GM03348 (cell line): ENCODE measurements at regions not wholly inside any gene's neighbourhood (a gene's known extent, or its start where the extent isn't known, plus 50 kb on each side); places are given as distances from the start of the nearest gene placed in this dataset.
A peak's percentile ranks its signal among the peaks of the same experiment; 100 is the strongest.
"Not testable (repeated sequence)": the region's sequence is repeated elsewhere in the genome, so short reads cannot be mapped to it uniquely, and the experiment has no call there.

Experiments
- DNase-seq: peaks from one replicate; pipeline ENCODE4 v3.0.0; 2012; ENCODE audit warnings: low spot score

DNA sequence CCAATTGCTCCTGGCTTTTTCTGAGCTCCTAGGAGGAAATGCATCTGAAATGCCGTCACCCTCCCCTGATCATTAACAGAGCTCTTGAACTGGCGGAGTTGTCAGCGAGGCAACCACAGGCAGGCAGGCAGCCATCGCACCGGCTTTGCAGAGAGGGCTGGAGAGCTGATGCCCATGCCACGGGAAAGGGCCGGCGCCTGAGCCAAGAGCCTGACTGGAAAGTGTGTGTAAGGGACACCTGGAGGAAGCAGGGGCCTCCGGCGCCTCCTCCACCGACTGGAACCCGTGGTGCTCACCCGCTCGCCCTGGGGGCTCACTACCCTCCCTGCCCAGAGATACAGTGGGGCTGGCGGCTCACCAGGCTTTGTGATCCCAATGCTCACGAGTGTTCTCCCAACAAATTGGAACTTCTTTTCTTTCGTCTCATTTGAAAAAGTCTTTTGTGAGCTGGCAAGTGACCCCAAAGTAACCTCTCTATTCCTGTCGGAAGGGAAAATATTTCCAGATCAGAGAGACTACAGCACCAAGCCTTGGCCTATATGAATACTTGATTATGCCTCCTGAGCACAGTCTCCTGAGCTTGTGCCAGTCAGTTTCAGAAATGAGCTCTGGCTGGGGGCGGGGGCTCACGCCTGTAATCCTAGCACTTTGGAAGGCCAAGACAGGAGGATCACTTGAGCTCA, 97.7 kb upstream of the SLC25A33 start:
- DNase-seq, result peak; percentile 63

DNA sequence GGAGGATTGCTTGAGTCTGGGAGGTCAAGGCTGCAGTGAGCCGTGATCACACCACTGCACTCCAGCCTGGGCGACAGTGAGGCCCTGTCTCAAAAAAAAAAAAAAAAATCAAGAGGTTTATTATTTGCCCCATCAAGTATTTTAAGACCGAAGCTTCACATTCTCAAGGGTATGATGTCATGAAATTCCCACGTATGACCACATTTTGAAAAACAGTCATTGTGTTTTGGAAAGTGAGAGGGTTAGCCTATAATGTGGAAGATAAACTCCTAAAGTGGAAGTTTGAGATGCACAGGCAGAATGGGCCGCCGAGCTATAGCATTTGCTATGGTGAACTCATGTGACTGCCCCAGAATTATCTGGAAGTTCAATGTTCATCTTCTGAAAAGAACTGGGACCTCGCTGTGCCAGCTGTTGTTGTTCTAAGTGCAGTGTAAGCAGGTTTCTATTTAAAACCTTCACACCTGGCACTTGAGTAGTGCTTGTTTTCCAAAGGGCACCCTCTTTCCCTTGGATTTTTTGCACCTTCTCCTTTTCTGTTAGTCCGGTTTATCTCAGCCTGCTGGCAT, 96.9 kb upstream of the SLC25A33 start:
- no peak for DNase-seq

DNA sequence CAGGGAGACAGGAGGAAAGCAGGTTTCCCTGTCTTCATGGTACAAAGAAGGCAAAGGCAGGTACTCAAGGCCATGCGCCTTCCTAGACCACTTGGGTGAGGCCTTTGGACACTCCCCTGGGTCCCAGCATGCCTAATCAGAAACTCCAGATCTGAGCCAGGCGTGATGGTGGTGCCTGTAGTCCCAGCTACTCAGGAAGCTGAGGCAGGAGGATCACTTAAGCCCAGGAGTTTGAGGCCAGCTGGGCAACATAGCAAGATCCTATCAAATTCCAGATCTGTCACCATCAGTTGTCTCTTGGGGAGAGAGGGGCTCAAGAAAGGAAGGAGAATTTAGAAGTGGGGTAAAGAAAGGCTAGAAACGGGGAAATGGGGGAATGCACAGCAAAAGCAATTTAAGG, 96.3 kb upstream of the SLC25A33 start:
- DNase-seq, result no peak

DNA sequence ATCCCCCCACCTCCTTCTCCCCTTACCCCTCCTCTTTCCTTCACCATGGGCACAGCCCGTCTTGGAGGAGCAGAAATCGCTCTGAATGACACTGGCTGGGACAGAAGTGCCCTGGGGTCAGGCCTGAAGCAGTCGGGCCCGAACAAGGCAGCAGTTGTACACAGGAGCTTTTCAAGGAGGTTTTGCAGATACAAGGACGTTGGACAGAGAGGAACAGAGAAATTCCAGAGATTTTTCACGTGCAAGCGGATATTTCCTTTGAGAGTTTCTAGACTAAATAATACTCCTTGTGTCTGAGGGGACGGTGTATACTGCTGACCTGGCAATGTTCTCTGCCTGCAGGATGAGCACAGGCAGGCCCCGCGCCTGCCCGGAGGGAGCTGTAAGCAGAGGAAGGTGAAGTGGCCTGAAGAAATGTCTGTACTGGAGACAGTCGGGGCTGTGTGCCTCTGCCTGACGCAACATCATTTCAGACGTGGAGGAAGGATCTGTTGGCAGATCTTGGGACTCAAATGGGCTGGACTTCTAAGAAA, 95.3 kb upstream of the SLC25A33 start:
- no peak for DNase-seq

DNA sequence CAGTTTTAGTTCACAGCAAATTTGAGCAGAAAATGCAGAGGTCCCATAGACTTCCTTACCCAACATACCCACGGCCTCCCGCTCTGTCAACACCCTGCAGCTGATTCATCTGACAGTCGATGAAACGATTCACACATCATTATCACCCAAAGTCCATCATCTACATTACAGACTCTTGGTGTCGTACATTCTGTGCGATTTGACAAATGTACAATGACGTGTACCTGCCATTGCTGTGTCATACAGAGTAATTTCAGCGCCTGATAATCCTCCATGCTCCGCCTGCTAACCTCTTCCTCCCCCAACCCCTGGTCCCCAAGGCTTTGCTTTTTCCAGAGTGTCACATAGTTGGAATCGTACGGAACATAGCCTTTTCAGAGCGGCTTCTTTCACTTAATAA, 94.7 kb upstream of the SLC25A33 start:
- no peak for DNase-seq

DNA sequence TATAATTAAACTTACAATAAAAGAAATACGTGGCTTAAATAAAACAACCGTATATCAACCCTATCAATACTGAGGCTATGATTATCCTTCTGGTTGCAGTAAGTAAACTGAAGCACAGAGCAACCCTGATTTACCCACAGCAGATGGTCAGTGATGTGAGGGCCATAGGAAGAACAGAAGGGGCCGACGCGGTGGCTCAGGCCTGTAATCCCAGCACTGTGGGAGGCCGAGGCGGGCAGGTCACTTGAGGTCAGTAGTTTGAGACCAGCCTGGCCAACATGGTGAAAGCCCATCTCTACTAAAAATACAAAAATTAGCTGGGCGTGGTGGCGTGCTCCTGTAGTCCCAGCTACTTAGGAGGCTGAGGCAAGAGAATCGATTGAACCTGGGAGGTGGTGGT, 94.2 kb upstream of the SLC25A33 start:
- not testable (repeated sequence) for DNase-seq

DNA sequence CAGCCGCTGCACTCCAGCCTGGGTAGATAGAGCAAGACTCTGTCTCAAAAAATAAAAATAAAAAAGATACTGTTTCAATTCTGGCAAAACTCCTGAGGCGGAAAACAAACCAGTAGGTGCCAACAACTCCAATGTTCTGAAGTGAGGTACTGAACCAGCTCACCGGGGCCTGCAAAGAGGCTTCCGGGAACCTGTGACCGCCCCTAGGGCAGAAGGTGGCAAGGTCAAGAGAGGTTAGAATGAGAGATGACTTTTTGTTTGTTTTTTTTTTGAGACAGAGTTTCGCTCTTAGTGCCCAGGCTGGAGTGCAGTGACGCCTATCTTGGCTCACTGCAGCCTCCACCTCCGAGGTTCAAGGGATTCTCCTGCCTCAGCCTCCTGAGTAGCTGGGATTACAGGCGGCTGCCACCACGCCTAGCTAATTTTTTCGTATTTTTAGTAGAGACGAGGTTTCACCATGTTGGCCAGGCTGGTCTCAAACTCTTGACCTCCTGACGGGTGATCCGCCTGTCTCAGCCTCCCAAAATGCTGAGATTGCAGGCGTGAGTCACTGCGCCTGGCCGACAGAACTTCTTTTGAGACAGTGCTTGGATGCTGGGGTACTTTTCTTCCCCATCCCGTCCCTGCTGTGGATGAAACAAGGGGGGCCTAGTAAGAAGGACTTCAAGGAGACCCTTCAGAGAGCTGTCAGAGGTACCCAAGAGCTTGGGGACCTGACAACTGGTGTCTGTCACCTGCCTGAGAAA, 91.9 kb upstream of the SLC25A33 start:
- DNase-seq, result no peak

DNA sequence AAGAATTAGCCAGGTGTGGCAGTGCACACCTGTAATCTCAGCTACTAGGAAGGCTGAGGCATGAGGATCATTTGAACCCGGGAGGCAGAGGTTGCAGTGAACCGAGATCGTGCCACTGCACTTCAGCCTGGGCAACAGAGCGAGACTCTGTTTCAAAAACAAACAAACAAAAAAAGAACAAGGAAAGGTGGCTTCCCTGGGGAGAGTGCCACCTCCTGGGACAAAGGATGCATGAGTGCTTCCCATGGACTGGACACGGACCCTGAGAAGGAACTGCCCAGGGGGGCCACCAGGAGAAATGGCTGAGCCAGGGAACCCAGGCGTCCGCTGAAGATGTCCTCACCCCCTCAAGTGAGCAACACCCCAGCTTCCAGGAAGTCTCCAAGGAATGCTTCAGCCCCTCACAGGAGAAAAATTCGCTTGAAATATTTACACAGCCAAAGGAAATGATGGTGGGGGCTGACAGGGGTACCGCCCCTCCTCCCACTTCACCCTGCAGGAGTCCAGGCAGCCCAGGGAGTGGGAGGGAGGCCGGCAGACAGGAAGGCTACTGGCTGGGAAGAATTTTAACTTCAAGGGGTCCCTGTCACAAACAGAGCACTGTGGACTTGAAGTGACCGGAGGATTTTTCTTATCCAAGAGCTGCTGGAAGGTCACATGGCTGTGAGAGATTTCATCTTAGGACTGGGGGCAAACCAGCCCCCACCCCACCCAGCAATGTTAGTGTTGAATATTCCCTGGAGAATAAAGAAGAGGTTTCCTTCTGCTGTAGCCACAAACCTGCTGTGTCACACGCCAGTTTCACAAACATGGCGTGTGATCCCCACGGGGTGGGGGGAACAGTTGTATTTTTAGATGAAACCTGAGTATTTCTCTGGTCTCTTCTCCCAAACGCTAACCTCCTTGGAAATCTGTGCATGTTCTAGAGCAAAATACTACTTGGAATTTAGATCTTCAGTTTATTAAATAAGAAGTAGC, 90.8 kb upstream of the SLC25A33 start:
- DNase-seq, result no peak

DNA sequence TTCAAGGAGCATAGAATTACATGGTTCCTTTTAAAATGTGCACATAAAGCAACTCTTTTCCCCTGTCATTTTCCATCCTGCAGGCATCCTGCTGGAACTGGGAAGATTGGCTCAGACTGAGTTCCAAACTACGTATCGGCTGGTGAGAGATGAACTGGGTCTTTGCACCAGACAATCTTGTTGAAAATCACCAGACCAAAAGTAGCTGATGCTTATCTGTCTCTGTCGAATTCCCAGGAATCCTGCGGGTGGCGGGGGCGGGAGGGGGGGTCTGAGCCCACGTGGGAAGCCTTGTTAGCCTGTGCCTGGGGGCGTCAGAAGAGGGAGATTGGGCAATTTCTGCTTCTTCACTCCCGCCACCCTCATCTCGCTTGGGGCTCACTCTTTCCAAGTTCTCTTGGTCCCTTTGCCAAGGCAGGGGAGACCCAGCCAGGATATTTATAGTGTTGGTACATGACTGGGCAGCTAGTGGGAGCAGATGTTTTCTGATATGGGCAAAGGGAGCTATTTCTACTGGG, 90.1 kb upstream of the SLC25A33 start:
- DNase-seq, result peak; percentile 33

DNA sequence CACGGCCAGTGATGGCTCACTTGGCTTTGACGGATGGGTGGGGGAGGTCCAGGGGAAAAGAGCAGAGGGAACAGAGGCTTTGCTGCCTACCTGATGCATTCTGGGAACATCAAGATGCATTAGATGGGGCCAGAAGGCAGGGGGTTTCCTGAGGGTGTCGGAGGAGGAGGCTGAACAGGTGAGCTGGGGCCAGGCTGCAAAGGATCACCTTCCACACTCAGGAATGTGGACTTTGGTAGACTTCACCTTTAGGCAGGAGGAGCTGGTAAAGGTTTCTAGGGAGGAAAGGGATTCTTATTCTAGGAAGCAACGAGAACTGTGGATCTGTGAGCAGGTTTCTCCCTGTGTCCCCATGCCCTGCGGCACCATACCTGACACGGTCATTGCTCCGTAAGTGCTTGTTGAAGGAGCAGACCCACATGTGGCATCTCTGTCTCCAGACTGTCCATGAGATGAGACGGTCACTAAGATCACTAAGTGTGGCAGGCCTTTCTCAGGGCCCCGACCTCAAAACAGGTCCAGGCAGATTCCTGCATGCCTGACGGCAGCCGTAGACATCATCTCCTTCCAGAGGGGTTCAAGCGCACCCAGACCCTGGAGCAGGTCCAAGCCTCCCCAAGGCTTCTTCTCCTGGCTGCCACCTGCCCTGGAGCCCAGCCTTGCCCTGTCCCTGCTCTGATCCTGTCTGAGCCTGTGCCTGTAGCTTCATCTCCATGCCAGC, 89.1 kb upstream of the SLC25A33 start:
- DNase-seq, result no peak

DNA sequence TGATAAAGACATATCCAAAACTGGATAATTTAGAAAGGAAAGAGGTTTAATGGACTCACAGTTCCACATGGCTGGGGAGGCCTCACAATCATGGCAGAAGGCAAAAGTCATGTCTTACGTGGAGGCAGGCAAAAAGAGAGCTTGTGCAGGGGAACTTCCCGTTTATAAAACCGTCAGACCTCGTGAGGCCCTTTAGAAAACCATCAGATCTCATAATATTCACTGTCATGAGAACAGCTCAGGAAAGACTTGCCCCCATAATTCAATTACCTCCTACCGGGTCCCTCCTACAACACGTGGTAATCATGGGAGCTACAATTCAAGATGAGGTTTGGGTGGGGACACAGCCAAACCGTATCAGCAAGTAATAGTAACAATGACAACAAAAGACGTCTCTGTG, 88.2 kb upstream of the SLC25A33 start:
- DNase-seq, result no peak

DNA sequence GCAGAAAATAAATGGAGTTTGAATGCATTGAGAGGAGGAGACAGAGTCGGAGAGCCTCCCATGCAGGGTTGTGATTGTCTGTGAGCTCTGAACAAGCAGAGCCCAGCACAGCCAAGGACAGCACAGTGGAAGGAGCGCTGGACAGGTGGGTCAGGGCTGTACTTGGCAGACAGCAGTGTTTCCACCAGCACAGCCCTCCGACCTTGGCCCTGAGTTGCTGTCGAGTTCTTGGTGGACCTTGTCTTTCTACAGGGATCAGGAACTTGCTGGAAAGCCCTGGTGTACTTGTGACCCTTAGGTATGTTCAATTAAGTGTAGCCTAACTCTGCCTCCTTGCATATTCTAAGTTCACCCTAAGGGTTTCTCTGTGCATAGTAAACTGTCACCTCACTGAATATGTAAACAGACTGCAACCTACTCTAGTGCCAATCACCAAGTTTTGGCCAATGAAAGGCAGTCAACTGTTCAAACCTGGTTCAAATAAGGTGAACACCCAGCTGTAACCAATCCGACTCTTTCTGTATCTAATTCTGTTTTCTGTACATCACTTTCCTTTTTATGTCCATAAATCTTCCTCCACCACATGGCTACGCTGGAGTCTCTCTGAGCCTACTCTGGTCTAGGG, 86.6 kb upstream of the SLC25A33 start:
- DNase-seq, result no peak

DNA sequence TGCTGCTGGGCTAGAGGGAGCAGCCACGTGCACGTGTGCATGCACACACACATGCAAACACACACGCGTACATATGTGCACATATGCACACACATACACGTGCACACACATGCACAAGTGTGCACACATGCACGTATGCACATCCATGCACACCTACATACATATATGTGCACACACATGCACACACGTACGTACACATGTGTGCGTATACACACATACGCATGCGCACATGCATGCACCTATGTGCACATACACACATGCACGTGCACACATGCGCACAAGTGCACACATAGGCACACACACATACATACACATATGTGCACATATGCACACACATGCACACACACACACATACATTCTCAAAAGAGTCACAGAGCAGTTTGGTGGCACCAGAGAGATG, 85.9 kb upstream of the SLC25A33 start:
- DNase-seq, result no peak

DNA sequence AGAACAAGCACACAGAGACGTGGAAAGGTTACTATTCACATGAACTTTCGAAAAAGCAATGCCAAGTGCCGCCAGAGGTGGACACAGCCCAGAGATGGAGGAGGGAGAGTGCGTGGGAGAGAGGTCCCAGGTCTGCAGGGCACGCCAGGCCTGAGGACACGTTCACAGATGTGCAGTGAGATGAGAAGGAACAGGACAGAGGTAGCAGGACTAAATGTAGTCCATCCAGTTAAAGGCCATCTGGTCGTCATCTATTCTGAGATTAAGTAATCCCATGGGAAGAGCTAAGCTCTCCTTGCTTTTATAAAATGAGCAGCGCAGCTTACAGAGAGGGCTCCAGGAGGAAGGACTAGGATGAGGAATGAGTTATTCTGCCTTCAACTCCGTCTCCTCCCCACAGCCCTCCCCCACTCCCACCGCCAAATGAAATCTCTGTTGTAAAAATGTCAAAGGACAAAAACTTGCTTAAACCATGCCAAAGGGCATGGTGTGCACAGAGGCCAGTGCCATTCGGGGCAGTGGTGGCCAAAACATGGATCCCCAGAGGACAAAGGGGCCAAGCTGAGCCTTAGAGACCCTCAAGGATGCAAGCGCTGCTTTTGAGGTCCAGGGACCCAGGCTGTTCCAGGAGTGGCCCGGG, 85.4 kb upstream of the SLC25A33 start:
- DNase-seq, result no peak

DNA sequence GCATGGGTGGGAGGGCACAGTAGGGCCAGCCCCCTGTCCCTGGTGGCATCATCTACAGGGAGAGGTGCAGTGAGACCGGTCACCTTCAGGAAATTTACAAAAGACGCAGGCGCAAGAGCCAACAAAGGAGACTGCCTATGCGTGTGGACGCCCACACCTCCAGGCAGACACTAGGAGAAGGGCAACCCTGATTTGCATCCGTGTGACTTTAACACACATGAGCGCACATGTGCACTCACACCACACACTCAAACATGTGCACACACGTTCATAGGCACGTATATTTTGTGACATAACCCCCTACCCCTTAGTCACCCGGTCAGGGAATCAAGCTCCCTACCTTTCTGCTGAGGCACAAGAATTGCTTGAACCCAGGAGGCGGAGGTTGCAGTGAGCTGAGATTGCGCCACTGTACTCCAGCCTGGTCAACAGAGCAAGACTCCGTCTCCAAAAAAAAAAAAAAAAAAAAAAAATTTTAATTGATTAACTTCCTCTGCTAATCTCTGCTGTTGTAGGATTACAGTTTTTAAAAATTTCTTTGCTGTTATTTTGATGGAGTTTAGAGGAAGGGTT, 84.7 kb upstream of the SLC25A33 start:
- no peak for DNase-seq

DNA sequence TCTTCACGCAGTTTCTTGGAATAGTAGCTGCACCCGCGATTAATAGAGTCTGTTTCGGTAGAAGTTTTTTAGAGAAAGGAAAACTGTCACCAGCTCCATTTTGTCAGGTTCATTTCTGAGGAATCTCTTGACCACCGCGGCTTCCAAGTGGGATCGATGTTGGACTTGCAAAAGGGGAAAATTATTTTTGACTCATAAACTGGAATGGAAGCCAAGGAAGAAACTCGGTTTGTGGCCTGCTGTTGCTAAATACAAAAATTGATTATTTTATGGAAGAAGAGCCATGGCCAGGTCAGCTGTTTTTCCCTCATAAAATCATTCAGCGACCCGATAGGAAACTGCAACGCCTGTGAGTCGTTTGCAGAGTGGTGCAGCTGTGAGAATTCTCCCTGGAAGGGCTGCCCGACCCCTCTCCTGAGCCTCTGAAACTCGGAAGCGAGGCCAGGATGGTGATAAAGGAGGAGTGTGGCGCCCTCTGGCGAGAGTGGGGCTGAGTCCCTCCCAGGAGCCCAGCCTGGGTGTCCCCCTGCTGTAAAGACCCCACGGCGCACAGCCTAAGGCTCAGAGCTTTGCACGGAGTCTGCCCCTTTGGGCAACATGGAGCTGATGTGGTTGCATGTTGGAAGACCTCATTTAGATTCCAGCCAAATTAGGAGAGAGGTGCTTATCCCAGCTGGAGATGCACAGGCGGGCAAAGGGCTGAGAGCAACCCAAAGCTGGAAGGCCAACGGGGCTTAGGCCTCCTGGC, 83.6 kb upstream of the SLC25A33 start:
- DNase-seq, result peak; percentile 86

DNA sequence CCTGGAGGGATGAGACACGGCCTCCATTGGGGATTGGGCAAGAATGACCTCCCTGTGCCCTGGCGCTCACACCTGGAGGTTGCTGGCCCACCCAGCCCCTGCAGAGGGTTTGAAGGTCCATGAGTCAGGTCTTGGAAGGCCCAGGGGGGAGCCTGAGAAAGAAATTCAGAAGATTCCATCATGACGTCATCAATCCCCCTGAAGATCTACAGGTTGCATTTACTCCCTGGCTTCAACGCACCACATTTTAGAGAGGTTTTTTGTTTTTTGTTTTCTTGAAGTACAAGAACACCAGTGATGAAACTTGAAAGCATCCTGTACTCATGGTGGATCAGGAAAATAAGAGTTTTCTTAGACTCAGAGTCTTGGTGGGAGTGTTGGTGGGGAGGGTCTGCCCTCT, 82.4 kb upstream of the SLC25A33 start:
- DNase-seq, result no peak

DNA sequence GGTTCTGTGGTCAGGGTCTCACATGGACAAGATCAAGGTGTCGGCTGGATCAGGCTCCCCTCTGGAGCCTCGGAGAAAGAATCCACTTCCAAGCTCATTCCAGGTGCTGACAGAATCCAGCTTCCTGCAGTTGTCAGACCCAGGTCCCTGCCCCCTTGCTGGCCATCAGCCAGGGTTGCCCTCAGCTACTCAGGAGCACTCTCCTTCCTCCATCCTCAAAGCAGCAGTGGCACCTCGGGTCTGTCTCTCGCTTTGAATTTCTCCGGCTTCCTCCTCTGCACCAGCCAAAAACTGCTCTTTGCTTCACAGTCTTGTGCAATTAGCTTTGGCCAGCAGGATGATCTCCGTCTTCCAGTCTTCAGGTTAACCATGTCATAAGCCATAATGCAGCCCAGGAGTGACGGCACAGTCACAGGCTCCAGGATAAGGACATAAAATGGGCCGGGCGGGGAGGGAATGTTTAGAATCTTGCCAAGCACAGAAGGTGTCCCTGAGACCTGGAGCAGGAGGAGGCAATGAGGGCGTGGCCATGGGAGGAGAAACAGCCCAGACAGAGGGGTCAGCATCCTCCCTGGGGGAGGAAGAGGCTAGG, 79.4 kb upstream of the SLC25A33 start:
- no peak for DNase-seq

DNA sequence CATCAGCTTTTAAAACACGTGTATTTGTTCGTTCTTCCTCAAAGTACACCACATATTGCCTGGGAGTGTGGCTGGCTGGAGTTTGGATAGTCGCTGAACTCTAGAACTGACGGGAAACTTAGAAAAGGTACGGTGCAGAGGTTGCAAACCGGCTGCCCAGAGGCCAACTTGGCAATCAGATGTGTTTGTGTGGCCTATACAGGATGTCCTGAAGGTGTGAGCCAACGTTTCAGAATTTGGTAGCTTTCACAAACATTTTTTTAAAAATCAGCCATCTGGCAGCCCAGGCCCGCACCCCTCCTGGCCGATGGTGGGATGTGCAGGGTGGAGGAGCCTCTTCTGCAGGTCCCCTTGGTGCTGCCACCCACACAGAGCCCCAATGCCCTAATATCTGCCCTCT, 73.6 kb upstream of the SLC25A33 start:
- no peak for DNase-seq
